HepG2 (cell line): ENCODE measurements at regions not wholly inside any gene's neighbourhood (a gene's known extent, or its start where the extent isn't known, plus 50 kb on each side); places are given as distances from the start of the nearest gene placed in this dataset.

Source experiments
- ATAC-seq: fragments of 200-7000 bp; cut with Tn5 transposase; 3 replicates; pipeline ENCODE4 v1.9.1; 2020; ENCODE audit warnings: mild to moderate bottlenecking, moderate library complexity
- BruUV-seq: library from RNA; stranded (reverse); fragments of 400-500 nt; replicated peaks from 2 replicates; lab custom pipeline; 2021; lab: Mats Ljungman, UMichigan
- CTCF ChIA-PET: fragments of 300-600 bp; formaldehyde crosslinking; extraction: SDS; loops from one replicate; lab custom pipeline; 2021; ENCODE audit warnings: low total read pairs, inconsistent platforms, low intra/inter-chr PET ratio; lab: Yijun Ruan, JAX
- POLR2A ChIA-PET: fragments of 350-600 bp; sonication (Branson Sonifier 250); formaldehyde crosslinking; loops from one replicate; lab custom pipeline; 2020; ENCODE audit warnings: antibody characterized with exemption, inconsistent platforms; lab: Yijun Ruan, JAX
- DNase-seq: peaks from one replicate; pipeline ENCODE4 v3.0.0-alpha.2; 2015; ENCODE audit warnings: low spot score
- FAIRE-seq: peaks from 3 replicates; lab custom pipeline; 2011; peaks lifted over from hg19 to GRCh38; lab: Jason Lieb, UNC
- H2AFZ ChIP-seq: one replicate; pipeline ENCODE4 v1.6.1; 2011; ENCODE audit warnings: low read length, inconsistent platforms
- H3K27ac ChIP-seq: fragments of 300-600 bp; 3 replicates; pipeline ENCODE4 v1.8.0; 2011; ENCODE audit warnings: mixed run types, mild to moderate bottlenecking, mixed read lengths, low read length, inconsistent platforms; ENCODE audit not compliant: insufficient read depth; ENCODE audit errors: extremely low read length
- H3K27me3 ChIP-seq, 2 experiments: fragments of 200-600 bp in 1 of 2; 2 replicates in 1 of 2; 3 replicates in 1 of 2; pipeline versions ENCODE4 v1.6.0 to v1.8.0; 2011; ENCODE audit warnings: low read length in 2 of 2, mild to moderate bottlenecking in 2 of 2, moderate library complexity in 2 of 2, inconsistent platforms in 1 of 2; ENCODE audit not compliant: insufficient read depth in 2 of 2, control insufficient read depth in 1 of 2
- H3K36me3 ChIP-seq, 2 experiments: fragments of 200-600 bp in 1 of 2; replicated peaks in 1 of 2; 2 replicates in 1 of 2; 3 replicates in 1 of 2; pipeline versions ENCODE4 v1.5.1 to v1.8.0; 2011; ENCODE audit warnings: low read length in 2 of 2, inconsistent platforms in 1 of 2; ENCODE audit not compliant: insufficient read depth in 2 of 2, control insufficient read depth in 1 of 2
- H3K4me1 ChIP-seq: 2 replicates; pipeline ENCODE4 v1.5.1; 2012; ENCODE audit warnings: low read length, inconsistent platforms; ENCODE audit not compliant: insufficient read depth
- H3K4me2 ChIP-seq: 2 replicates; pipeline ENCODE4 v1.6.0; 2011; ENCODE audit warnings: low read depth, low read length, inconsistent platforms
- H3K4me3 ChIP-seq, 3 experiments: fragments of 200-600 bp in 1 of 3; sonication (generic), shearing (Covaris generic) in 1 of 3; replicated peaks in 1 of 3; 2 replicates each; pipeline ENCODE4 v1.5.1; 2011 to 2016; ENCODE audit warnings: low read length in 3 of 3, inconsistent platforms in 2 of 3, low read depth in 2 of 3, mild to moderate bottlenecking in 2 of 3, control low read depth in 1 of 3, mixed read lengths in 1 of 3; ENCODE audit not compliant: insufficient read depth in 1 of 3
- H3K79me2 ChIP-seq: one replicate; pipeline ENCODE4 v1.6.1; 2011; ENCODE audit warnings: low read length, inconsistent platforms; ENCODE audit not compliant: insufficient read depth
- H3K9ac ChIP-seq: 2 replicates; pipeline ENCODE4 v1.6.0; 2011; ENCODE audit warnings: mild to moderate bottlenecking, low read depth, low read length, inconsistent platforms; ENCODE audit not compliant: insufficient read depth
- H3K9me3 ChIP-seq: 2 replicates; pipeline ENCODE4 v1.5.1; 2012; ENCODE audit warnings: mild to moderate bottlenecking, low read length
- H4K20me1 ChIP-seq: 2 replicates; pipeline ENCODE4 v1.6.0; 2011; ENCODE audit warnings: inconsistent platforms, mild to moderate bottlenecking, low read length, moderate library complexity; ENCODE audit not compliant: insufficient read depth
- CBX1 ChIP-seq: IDR thresholded peaks from one replicate; pipeline ENCODE4 v1.6.1; 2016; ENCODE audit warnings: antibody characterized with exemption, low read depth
- CENPBD1 ChIP-seq: sonication (generic); formaldehyde crosslinking; IDR thresholded peaks from 2 replicates; pipeline ENCODE4 v1.8.0; 2022; ENCODE audit warnings: missing genetic modification reagents, low read depth, mild to moderate bottlenecking, borderline replicate concordance
- GMEB1 ChIP-seq: sonication (generic); formaldehyde crosslinking; IDR thresholded peaks from 2 replicates; pipeline ENCODE4 v1.5.1; 2020; ENCODE audit warnings: missing genetic modification reagents, mild to moderate bottlenecking, borderline replicate concordance
- GPN1 ChIP-seq: sonication (generic); formaldehyde crosslinking; IDR thresholded peaks from 2 replicates; pipeline ENCODE4 v1.5.1; 2020; ENCODE audit warnings: missing genetic modification reagents, borderline replicate concordance
- HOXD1 ChIP-seq: sonication (generic); formaldehyde crosslinking; IDR thresholded peaks from 2 replicates; pipeline ENCODE4 v1.5.0; 2020; ENCODE audit warnings: missing genetic modification reagents
- IRF2 ChIP-seq: IDR thresholded peaks from 2 replicates; pipeline ENCODE4 v1.6.1; 2018; ENCODE audit warnings: missing genetic modification reagents, missing compliant biosample characterization
- IRX3 ChIP-seq: sonication (generic); formaldehyde crosslinking; IDR thresholded peaks from 2 replicates; pipeline ENCODE4 v1.8.1; 2023; ENCODE audit warnings: mild to moderate bottlenecking, low read depth, missing genetic modification reagents, borderline replicate concordance
- JUND ChIP-seq: sonication (generic); formaldehyde crosslinking; IDR thresholded peaks from 2 replicates; pipeline ENCODE4 v1.8.0; 2022; ENCODE audit warnings: mild to moderate bottlenecking, missing genetic modification reagents
- MAFK ChIP-seq, 2 experiments: IDR thresholded peaks in 1 of 2; conservative IDR thresholded peaks in 1 of 2; 2 replicates each; pipeline ENCODE4 v1.6.1; 2011; ENCODE audit warnings: improper control_type of control experiment in 2 of 2, low read length in 2 of 2
- MIER2 ChIP-seq: IDR thresholded peaks from 2 replicates; pipeline ENCODE4 v1.6.1; 2016; ENCODE audit warnings: missing biosample characterization, missing genetic modification reagents
- NFIB ChIP-seq: sonication (generic); formaldehyde crosslinking; IDR thresholded peaks from 2 replicates; pipeline ENCODE4 v1.9.0; 2021; ENCODE audit warnings: missing genetic modification reagents, mild to moderate bottlenecking, borderline replicate concordance
- RXRB ChIP-seq: IDR thresholded peaks from 2 replicates; pipeline ENCODE4 v1.6.1; 2016; ENCODE audit warnings: borderline replicate concordance, missing genetic modification reagents, missing compliant biosample characterization
- SUZ12 ChIP-seq: fragments of 150-350 bp; IDR thresholded peaks from 2 replicates; pipeline ENCODE4 v1.6.1; 2014; ENCODE audit warnings: low read depth, low read length
- ZNF446 ChIP-seq: sonication (generic); formaldehyde crosslinking; IDR thresholded peaks from 2 replicates; pipeline ENCODE4 v1.5.0; 2020; ENCODE audit warnings: mild to moderate bottlenecking, missing genetic modification reagents
- ZNF616 ChIP-seq: sonication (generic); formaldehyde crosslinking; IDR thresholded peaks from 2 replicates; pipeline ENCODE4 v1.5.0; 2020; ENCODE audit warnings: low read depth, mild to moderate bottlenecking, missing genetic modification reagents
- ZNF772 ChIP-seq: sonication (generic); formaldehyde crosslinking; IDR thresholded peaks from 2 replicates; pipeline ENCODE4 v1.5.0; 2020; ENCODE audit warnings: mild to moderate bottlenecking, missing genetic modification reagents
- ZZZ3 ChIP-seq: sonication (generic); formaldehyde crosslinking; IDR thresholded peaks from 2 replicates; pipeline ENCODE4 v1.4.0; 2020; ENCODE audit warnings: missing genetic modification reagents, mild to moderate bottlenecking, borderline replicate concordance
- WGBS: methylation state at CpG from one replicate; pipeline ENCODE4 v1.1.6; 2017; ENCODE audit warnings: low lambda C conversion rate; 5-methylcytosine and 5-hydroxymethylcytosine counted together
- in situ Hi-C: cut with HindIII; loops from 2 replicates; pipeline ENCODE4 v1.10.0; 2017; ENCODE audit warnings: low pct_unique_long_range_greater_than_20kb; ENCODE audit not compliant: extremely low pct_ligation_motif_present
- intact Hi-C: fragments of 100-400 bp; cut with micrococcal nuclease; formaldehyde crosslinking; loops from one replicate; pipeline ENCODE4 v1.10.0; 2022; ENCODE audit not compliant: unreplicated experiment

- Histone ChIP-seq H3K9ac (no peak overlapping the region), H4K20me1 (no peaks in the 10 kb centered on the region), H3K4me2 (no peak overlapping the region), H3K9me3 (peaks cover 76% of the 10 kb centered on the region), H3K4me3 (no peak overlapping the region), H3K79me2 (no peaks in the 10 kb centered on the region), H2AFZ (no peak overlapping the region), H3K27ac (no peak overlapping the region), H3K27me3 (no peaks in the 10 kb centered on the region), H3K4me1 (no peaks in the 10 kb centered on the region), H3K36me3 (no peaks in the 10 kb centered on the region)
- no peak for TF ChIP-seq CBX1
- no peak for TF ChIP-seq ZNF446 (CRISPR knock-in tag)
- TF ChIP-seq MIER2 (CRISPR knock-in tag): no peak
- no peak for FAIRE-seq
- WGBS: 7% methylated on average over 3 of the region's 3 CpGs
- no peak for DNase-seq
- in situ Hi-C loops: no loop called here
- BruUV-seq: no TSS peak
- ATAC-seq: no peak
- ChIA-PET CTCF (no interaction called here), POLR2A (no interaction called here)
- intact Hi-C loops: no loop called here
Observed at GRCh38 chr21:22516230-22516629, 1518.0 kb downstream of the NCAM2 start.

- no peaks in the 10 kb centered on the region for H3K36me3 ChIP-seq
- H3K27me3 ChIP-seq: no peaks in the 10 kb centered on the region; a peak in 1 of 5 replicates
- H3K79me2 ChIP-seq: no peaks in the 10 kb centered on the region
- 0% methylated on average over 1 of the region's 1 CpG for WGBS
- no peak overlapping the region for H2AFZ ChIP-seq
- POLR2A ChIA-PET: no interaction called here
- in situ Hi-C loops: no loop called here
- H3K27ac ChIP-seq: no peak overlapping the region
- H3K4me1 ChIP-seq: no peaks in the 10 kb centered on the region
- no peak overlapping the region for H3K4me2 ChIP-seq
- no peaks in the 10 kb centered on the region for H4K20me1 ChIP-seq
- no peak for FAIRE-seq
- DNase-seq: no peak
- H3K9ac ChIP-seq: no peak overlapping the region
- BruUV-seq: no TSS peak
- CTCF ChIA-PET: no interaction called here
- peaks cover 95% of the 10 kb centered on the region for H3K9me3 ChIP-seq
- H3K4me3 ChIP-seq: no peak overlapping the region
- intact Hi-C loops: no loop called here
- no peak for ATAC-seq
- TF ChIP-seq IRX3 (CRISPR knock-in tag) (no peak), SUZ12 (no peak), CENPBD1 (CRISPR knock-in tag) (no peak), IRF2 (CRISPR knock-in tag) (no peak), MAFK (conservative IDR thresholded peaks at IDR 0.05 in 1 of 2, IDR thresholded peaks at IDR 0.05 in 1 of 2; ENCODE audit: low read length in 2 of 2) (no peak), NFIB (CRISPR knock-in tag) (no peak), ZNF616 (CRISPR knock-in tag) (no peak), GMEB1 (CRISPR knock-in tag) (no peak), ZNF772 (CRISPR knock-in tag) (no peak), JUND (no peak), HOXD1 (CRISPR knock-in tag) (no peak), RXRB (CRISPR knock-in tag) (no peak), ZZZ3 (CRISPR knock-in tag) (no peak), GPN1 (no peak)
Observed at GRCh38 chr21:22535630-22536029, 1537.4 kb downstream of the NCAM2 start.
